ENCODE measurements at regions not wholly inside any gene's neighbourhood (a gene's known extent, or its start where the extent isn't known, plus 50 kb on each side); places are given as distances from the start of the nearest gene placed in this dataset.
A peak's percentile ranks its signal among the peaks of the same experiment; 100 is the strongest.

- no peak for DNase-seq
Observed at GRCh38 chr20:57891014-57891413, 181.2 kb upstream of the PMEPA1 start.

- DNase-seq: no peak
Observed at GRCh38 chr20:57890202-57890800, 180.5 kb upstream of the PMEPA1 start.

GRCh38 chr20:57888591-57888990 is 178.8 kb upstream of the PMEPA1 start:
- DNase-seq: peak in 1 of 2 donors; percentile 15

GRCh38 chr20:57884956-57885355 is 175.1 kb upstream of the PMEPA1 start:
- no peak for DNase-seq

GRCh38 chr20:57883761-57884160 is 173.9 kb upstream of the PMEPA1 start:
- DNase-seq: no peak

- no peak for DNase-seq
Observed at GRCh38 chr20:57883224-57883623, 173.4 kb upstream of the PMEPA1 start.

GRCh38 chr20:57882451-57883161 is 172.8 kb upstream of the PMEPA1 start:
- DNase-seq: no peak

GRCh38 chr20:57881466-57882385 is 171.9 kb upstream of the PMEPA1 start:
- DNase-seq: no peak

- DNase-seq: no peak
Observed at GRCh38 chr20:57880571-57880892, 170.7 kb upstream of the PMEPA1 start.

- DNase-seq: no peak
Observed at GRCh38 chr20:57879779-57880570, 170.2 kb upstream of the PMEPA1 start.

- DNase-seq: no peak
Observed at GRCh38 chr20:57879437-57879778, 169.6 kb upstream of the PMEPA1 start.

GRCh38 chr20:57878786-57879424 is 169.1 kb upstream of the PMEPA1 start:
- no peak for DNase-seq

GRCh38 chr20:57877995-57878394 is 168.2 kb upstream of the PMEPA1 start:
- no peak for DNase-seq

GRCh38 chr20:57877131-57877824 is 167.5 kb upstream of the PMEPA1 start:
- DNase-seq: no peak

GRCh38 chr20:57876163-57876562 is 166.3 kb upstream of the PMEPA1 start:
- no peak for DNase-seq

- DNase-seq: no peak
Observed at GRCh38 chr20:57874141-57874540, 164.3 kb upstream of the PMEPA1 start.

GRCh38 chr20:57872816-57873409 is 163.1 kb upstream of the PMEPA1 start:
- DNase-seq: no peak

- no peak for DNase-seq
Observed at GRCh38 chr20:57871237-57871632, 161.4 kb upstream of the PMEPA1 start.

GRCh38 chr20:57870597-57871236 is 160.9 kb upstream of the PMEPA1 start:
- no peak for DNase-seq

- DNase-seq: no peak
Observed at GRCh38 chr20:57869951-57870315, 160.1 kb upstream of the PMEPA1 start.

- no peak for DNase-seq
Observed at GRCh38 chr20:57869291-57869950, 159.6 kb upstream of the PMEPA1 start.
